GM18498 (cell line): ENCODE measurements at regions not wholly inside any gene's neighbourhood (a gene's known extent, or its start where the extent isn't known, plus 50 kb on each side); places are given as distances from the start of the nearest gene placed in this dataset.
"Not testable (repeated sequence)": the region's sequence is repeated elsewhere in the genome, so short reads cannot be mapped to it uniquely, and the experiment has no call there.

Experiments used
- ATAC-seq: cut with Tn5 transposase; IDR thresholded peaks from one replicate; pipeline ENCODE4 v1.9.1; 2021; ENCODE audit warnings: mild to moderate bottlenecking, moderate library complexity; ENCODE audit not compliant: unreplicated experiment

- ATAC-seq: no peak
These were observed 1071.2 kb upstream of the USP15 start for GRCh38 chr12:61188801-61189595.

DNA sequence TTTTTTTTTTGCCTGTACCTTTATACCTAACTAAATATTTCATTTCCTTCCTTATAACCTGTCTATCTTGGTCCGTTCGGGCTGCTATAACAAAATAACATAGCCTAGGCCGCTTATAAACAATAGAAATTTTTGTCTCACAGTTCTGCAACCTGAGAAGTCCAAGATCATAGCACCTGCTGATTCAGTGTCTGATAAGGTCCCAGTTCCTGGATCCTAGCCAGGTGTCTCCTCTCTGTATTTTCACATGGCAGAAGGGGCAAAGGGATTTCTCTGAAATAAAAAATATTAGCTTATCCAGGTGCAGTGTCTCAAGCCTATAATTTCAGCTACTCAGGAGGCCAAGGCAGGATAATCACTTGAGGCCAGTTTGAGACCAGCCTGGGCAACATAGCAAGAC is 1046.6 kb upstream of the USP15 start:
- no peak for ATAC-seq

DNA sequence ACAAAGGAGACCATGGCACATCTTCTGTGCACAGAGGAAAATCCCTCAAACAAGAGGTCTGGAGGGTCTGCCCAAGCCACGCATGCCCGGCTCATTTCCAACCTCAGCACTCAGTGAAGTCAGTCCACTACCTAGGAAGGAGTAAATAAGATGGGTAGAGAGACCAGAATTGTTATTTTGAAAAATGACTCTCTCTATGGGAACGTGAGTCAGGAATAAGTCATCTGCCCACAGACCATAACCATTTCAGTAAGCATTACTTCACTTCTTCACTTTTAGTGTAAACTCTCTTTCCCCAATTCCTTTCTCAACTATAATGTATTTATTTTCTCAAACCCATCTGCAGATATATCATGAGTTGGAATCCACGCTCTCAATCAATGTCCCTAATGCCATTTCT is 1039.9 kb upstream of the USP15 start:
- ATAC-seq: no peak

DNA sequence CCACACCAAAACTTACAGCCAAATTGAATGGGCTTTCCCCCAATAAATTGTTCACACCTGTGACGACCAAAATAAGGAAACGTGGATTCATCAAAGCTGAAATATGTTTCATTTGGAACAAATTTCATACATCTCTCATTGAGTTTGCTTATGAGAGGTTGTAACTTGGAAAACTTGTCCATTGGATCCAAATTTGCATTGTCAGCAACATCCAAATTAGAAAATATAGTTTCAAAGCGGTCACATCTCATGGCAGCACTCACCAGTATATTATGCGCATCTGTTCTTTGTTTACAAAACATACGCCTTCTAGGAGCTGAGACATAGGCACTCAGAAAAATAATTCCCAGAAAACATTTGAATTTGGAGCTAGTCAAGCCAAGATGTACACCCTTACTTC is 1028.2 kb upstream of the USP15 start:
- no peak for ATAC-seq

- ATAC-seq: no peak
These were observed 1009.9 kb upstream of the USP15 start for GRCh38 chr12:61250303-61250702.

- ATAC-seq: no peak
These were observed 1009.1 kb upstream of the USP15 start for GRCh38 chr12:61251076-61251475.

DNA sequence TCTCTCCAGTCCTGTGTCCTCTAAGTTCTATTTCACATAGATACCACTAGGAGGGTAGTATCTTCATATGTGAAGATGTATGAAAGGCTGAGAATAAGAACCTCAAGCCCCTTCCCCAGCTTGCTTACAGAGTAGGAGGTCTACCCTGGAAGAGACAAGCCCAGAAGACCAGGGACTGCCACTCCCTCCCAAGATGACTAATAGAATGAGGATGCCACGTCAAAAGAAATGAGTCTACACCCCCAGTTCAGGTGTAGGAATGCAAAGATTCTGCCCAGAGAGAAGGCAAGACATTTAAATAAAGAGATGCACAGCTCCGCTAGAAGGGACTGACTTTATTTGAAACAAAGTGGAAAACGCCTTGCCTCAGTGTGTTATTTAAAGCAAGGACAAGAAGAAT is 1006.0 kb upstream of the USP15 start:
- ATAC-seq: no peak

GRCh38 chr12:61264294-61264693 is 995.9 kb upstream of the USP15 start:
- ATAC-seq: not testable (repeated sequence)

DNA sequence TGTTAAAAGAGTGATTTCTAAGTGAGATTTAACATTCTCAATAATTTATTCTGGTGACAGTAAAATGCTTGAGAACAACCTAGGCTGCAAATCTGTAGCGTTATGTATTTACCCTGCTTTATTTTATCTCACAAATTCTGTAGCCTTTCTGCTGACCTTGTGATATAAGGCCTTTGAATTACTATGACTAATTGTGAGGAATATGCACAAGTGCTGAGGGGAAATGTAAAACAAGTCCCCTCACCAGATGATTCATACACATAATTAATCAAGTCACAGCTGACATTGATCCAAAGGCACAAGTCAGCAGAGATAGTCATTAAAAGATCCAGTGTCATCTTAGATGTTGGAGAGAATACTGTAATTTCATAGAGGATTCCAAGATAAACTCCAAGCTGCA is 992.7 kb upstream of the USP15 start:
- ATAC-seq: no peak

GRCh38 chr12:61272441-61272840 is 987.8 kb upstream of the USP15 start:
- no peak for ATAC-seq

GRCh38 chr12:61282790-61283575 is 977.2 kb upstream of the USP15 start:
- no peak for ATAC-seq

GRCh38 chr12:61290473-61290872 is 969.7 kb upstream of the USP15 start:
- ATAC-seq: no peak

DNA sequence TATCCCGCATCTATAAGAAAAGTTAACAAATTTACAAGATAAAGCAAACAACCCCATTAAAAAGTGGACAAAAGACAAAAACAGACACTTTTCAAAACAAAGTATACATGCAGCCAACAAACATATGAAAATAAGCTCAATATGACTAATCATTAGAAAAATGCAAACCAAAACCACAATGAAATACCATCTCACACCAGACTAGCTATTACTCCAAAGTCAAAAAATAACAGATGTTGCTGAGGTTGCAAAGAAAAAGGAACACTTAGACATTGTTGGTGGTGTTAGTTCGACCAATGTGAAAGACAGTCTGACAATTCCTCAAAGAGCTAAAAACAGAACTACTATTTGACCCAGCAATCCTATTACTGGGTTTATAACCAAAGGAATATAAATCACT is 968.6 kb upstream of the USP15 start:
- ATAC-seq: no peak

DNA sequence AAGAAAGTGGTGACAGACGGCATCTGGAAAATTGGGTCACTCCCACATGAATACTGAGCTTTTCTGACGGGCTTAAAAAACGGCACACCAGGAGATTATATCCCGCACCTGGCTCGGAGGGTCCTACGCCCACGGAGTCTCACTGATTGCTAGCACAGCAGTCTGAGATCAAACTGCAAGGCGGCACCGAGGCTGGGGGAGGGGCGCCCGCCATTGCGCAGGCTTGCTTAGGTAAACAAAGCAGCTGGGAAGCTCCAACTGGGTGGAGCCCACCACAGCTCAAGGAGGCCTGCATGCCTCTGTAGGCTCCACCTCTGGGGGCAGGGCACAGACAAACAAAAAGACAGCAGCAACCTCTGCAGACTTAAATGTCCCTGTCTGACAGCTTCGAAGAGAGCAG is 966.2 kb upstream of the USP15 start:
- not testable (repeated sequence) for ATAC-seq

GRCh38 chr12:61301817-61302216 is 958.4 kb upstream of the USP15 start:
- no peak for ATAC-seq

DNA sequence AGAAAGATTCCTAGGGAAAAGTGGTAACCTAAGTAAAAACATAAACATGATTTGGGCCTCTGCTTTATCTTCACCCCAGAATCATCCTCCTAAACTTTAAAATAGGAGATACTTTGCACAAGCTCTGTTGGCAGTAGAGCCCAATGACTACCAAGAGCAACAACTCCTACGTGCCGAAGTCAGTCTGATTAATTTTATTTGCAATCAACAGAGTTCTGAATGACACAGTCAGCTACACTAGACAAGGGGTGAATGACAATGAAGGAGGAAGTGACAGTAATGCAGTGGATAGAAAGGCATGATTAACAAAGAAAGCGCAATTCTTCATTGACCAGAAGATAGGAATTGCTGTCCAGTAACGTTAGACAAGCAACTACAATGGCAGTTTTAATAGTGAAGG is 957.9 kb upstream of the USP15 start:
- no peak for ATAC-seq

DNA sequence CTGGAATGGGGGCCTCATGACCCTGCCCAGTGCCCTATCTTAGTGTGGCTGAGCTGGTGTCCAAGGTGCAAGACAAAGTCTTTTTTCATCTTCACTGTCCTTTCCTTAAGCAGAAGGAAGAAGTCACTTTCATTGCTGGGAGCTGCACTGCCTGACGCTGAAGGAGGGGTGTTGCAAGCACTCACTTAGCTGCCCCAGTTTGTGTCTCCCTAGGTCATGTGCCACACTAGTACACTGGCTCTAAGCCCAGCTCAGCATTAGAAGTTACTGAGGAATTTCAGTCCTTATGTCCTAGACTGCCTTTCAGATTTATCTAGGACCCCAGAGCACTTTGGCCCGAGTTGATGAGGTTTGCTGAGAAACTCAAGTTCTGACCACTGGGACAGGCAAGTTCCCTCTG is 952.0 kb upstream of the USP15 start:
- no peak for ATAC-seq

DNA sequence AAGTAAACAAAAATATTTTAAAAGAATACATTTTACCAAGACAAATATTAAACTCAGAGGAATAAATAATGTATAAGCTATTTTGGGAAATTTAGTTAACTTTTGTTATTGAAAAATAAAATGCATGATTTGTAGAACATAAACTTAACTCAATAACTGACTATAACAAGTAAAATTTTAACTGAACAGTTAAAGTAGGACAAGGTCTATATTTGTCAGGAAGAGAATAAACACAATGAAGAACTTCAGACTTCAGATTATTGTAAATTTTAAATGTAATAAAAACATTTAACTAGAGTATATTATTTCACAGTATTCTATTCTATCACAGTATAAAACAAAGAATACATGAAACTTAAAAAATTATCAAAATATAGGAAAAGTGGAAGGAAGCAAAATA is 948.8 kb upstream of the USP15 start:
- ATAC-seq: no peak

DNA sequence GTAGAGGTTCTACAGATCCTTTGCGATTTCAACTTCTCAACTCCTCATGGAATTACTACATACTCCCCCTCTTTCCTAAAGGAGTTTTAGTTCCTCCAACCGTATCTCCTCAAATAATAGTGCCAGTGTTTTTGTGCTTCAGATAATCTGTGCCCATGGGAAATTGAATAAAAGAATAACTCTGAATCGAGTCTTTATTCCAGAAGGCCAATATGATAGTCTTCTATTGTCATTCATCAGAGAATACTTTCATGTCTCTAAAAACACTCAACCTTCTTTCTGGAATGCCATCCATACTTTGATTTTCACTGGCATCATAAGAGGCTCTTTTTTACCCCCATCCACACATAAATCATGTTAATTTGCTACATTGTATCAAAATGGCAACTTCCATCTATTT is 911.3 kb upstream of the USP15 start:
- ATAC-seq: no peak

- ATAC-seq: no peak
These were observed 905.1 kb upstream of the USP15 start for GRCh38 chr12:61355105-61355504.

DNA sequence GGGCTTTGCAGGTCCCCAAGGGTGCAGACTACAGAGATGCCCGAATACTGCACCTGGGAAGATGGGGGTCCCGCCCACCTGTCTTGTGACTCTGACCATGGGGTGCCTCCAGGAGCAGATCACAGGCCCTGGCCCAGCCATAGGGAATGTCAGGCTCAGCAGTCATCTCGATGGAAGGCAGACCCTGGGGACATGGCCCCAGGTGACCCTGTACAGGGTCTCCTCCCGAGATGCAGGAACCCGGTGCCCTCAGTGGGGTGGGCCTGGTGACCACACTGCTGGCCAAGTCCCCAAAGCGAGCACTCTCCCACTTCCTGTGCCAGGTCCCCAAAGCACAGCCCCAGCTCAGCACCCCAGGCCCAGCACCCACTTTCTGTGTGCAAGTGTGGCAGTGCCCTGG is 903.7 kb upstream of the USP15 start:
- no peak for ATAC-seq

DNA sequence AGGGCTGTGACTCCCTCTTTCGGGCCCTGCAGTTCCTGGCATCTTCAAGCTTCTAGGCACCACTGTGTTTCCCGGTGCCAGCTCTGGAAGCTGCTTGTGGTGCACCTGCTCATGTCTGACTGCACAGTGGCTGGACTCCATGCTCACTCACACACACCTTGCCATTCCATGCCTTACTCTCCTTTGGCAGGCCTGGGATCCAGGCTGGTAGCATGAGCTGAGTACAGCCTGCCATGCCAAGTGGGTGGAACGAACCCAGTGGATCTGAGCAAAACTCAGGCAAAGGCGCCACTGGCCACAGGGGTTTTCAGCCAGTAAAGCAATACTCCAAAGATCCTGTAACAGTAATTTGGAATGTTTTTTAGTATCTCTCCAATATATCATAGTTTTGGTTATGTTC is 902.7 kb upstream of the USP15 start:
- ATAC-seq: no peak
